ENCODE measurements at regions not wholly inside any gene's neighbourhood (a gene's known extent, or its start where the extent isn't known, plus 50 kb on each side); places are given as distances from the start of the nearest gene placed in this dataset.

DNA sequence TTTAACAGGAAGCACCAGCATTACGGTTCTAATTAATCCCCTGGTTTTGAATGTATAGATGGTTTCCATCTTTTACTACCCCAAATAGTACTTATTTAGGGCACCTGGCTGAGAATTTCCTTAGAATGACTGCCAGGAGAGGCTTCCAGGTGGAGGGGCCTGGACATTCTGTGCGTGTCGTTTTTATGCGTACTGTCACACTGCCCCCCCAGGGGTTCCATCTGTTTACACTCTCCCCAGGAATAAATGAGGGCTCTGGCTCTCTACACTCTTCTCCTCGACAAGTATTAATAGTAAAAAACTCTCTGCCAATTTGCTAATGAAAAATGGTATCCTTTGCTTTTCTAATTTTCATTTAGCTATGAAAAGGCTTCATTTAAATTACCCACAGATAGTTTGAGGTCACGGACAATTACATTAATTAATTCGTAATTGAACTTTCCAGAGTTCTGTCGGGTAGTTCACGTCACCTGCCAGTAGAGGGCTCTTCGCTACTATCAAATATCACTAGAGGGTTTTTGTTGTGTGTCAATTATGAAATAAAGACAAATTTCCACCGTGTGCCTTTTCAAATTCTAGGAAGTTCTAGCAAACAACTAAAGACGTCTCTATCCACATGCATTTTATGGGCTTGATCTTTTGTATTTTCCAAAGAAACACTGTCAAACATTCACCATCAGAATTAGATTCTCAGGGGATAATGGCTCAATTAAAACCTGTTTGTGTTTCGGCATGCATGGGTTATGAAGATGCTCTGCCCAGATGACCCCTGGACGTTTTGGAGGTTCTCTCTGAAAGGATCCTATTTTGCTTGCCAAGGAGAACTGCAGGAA is 88.8 kb upstream of the ASB18 start:
- Histone ChIP-seq H3K4me1 (replicated peaks in 1 of 2) (no peaks in the 10 kb centered on the region), H3K27ac (no peak overlapping the region), H3K9me3 (replicated peaks in 1 of 3) (no peaks in the 10 kb centered on the region), H3K36me3 (replicated peaks in 1 of 2) (no peaks in the 10 kb centered on the region), H3K27me3 (no peaks in the 10 kb centered on the region), H3K4me3 (no peak overlapping the region)
- intact Hi-C loops (cut with DNase I), result loop anchor here (2.0 to 5.0 kb wide), 3 partner anchors 674 to 719 kb away; no protein-coding TSS in a partner anchor
- WGBS, 4 donors, result 17 to 18% (median 17%) methylated on average over 14 of the region's 14 CpGs
- DNase-seq, result peak in 1 of 7 donors; percentile 29
- TF ChIP-seq POLR2A (IDR thresholded peaks at IDR 0.05), result no peak
- TF ChIP-seq, protein P1, sequence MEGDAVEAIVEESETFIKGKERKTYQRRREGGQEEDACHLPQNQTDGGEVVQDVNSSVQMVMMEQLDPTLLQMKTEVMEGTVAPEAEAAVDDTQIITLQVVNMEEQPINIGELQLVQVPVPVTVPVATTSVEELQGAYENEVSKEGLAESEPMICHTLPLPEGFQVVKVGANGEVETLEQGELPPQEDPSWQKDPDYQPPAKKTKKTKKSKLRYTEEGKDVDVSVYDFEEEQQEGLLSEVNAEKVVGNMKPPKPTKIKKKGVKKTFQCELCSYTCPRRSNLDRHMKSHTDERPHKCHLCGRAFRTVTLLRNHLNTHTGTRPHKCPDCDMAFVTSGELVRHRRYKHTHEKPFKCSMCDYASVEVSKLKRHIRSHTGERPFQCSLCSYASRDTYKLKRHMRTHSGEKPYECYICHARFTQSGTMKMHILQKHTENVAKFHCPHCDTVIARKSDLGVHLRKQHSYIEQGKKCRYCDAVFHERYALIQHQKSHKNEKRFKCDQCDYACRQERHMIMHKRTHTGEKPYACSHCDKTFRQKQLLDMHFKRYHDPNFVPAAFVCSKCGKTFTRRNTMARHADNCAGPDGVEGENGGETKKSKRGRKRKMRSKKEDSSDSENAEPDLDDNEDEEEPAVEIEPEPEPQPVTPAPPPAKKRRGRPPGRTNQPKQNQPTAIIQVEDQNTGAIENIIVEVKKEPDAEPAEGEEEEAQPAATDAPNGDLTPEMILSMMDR (IDR thresholded peaks at IDR 0.05), result peak; percentile 72 to 88 (median 82)

DNA sequence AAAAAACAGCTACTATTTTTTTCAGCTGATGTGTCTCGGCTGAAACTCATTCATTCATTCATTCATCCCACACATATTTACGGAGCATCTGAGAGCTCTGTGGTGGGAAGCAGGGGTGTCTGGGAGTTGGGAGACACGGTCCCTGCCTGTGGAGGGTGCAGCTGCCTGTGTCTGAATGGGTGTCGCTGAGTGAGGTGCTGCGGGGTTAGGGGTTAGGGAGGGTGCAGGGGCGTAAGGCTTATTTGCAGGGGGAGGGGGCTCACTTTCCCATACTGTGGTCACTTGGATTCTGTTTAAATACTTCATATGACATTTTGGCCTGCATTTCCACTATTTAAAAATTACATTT is 89.4 kb upstream of the ASB18 start:
- WGBS, 4 donors, result 72 to 78% (median 76%) methylated on average over 6 of the region's 6 CpGs
- no peak overlapping the region for H3K4me3 ChIP-seq

DNA sequence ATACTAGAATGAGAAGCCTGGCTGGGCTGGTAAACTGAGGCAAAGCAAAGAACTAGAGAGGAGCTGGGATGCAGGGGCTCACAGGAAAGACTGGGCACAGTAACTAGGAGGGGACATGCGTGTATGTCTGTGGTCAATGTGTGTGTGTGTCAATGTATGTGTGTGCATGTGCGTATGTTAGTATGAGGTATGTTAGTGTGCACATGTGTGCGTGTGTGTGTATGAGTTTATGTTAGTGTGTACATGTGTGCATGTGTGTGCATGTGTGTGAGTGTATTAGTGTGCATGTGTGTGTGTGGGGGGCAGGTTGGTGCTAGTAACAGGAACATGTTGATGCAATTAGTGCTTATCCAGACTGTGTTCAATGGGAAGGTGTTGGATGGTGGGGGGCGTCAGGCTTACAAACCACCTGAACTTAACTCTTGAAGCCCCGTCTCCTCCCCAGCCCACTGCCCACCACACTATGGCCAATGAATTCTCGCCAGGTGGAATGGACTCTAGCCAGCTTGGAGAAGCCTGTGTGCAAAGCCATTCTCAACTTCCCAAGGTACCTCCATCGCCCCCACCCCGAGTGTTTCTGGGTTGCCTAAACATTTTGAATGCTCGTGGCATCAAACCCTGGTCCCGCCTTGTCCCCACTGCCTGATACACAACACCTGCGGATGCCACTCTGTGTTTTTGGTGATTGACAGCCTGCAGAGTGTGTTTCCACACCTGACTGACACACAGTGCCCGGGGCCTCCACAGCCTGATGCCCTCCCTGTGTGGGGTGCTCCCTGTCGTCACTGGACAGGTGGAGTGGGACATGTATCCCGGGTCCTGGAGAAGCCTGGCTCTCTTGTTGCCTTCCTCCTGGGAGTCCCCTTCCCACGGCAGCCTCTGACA is 90.1 kb upstream of the ASB18 start:
- Histone ChIP-seq H3K36me3 (replicated peaks in 1 of 2) (no peaks in the 10 kb centered on the region), H3K27me3 (no peaks in the 10 kb centered on the region), H3K9me3 (replicated peaks in 1 of 3) (no peaks in the 10 kb centered on the region), H3K4me3 (no peak overlapping the region), H3K27ac (no peak overlapping the region), H3K4me1 (replicated peaks in 1 of 2) (no peaks in the 10 kb centered on the region)
- no peak for DNase-seq
- 73 to 86% (median 82%) methylated on average over 12 to 15 of the region's 15 CpGs for WGBS, 4 donors
- TF ChIP-seq, protein P1 (IDR thresholded peaks at IDR 0.05), result no peak
- intact Hi-C loops (cut with DNase I), result loop anchor here (5.0 kb wide), 2 partner anchors 708 to 718 kb away; no protein-coding TSS in a partner anchor

More for the DNA sequence above, 89.4 kb upstream of the ASB18 start:
- Histone ChIP-seq H3K27ac (no peak overlapping the region), H3K9me3 (replicated peaks in 1 of 3) (no peaks in the 10 kb centered on the region), H3K4me1 (replicated peaks in 1 of 2) (no peaks in the 10 kb centered on the region), H3K36me3 (replicated peaks in 1 of 2) (no peaks in the 10 kb centered on the region), H3K27me3 (no peaks in the 10 kb centered on the region)
- TF ChIP-seq POLR2A (IDR thresholded peaks at IDR 0.05), result no peak
- TF ChIP-seq, protein P1 (IDR thresholded peaks at IDR 0.05), result no peak
- DNase-seq, result no peak
- intact Hi-C loops (cut with DNase I), result loop anchor here (2.0 to 5.0 kb wide), 3 partner anchors 673 to 719 kb away; no protein-coding TSS in a partner anchor

DNA sequence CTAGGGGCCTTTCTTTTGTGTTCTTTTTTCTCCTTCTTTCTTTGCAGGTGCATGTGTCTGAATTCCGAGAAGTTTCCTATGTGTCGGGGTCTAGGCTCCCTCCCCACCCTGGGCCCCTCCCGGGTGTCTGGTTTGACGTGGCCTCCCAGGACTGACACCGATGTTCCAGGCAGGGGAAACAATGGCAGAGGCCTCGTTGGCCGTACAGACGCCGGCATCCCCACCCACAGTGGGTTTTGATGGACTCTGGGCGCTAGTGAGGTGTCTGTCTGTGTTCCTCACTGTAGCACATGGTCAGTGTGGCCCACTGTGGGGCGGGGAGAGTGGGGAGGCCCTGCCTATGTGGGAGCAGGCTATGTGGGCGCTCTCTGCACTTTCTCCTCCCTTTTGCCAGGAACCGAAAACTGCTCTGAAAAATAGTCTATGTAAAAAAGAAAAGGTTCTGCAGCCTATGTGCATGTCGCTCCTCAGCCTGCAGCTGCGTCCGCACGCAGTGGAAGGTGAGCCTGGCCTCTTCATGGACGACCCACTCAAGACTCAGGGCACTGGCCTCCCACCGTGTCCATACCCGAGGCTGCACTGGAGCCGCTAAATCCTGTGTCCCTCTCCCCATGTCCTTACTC is 90.9 kb upstream of the ASB18 start:
- H3K4me3 ChIP-seq, result no peak overlapping the region
- no peaks in the 10 kb centered on the region for H3K4me1 ChIP-seq (replicated peaks in 1 of 2)
- DNase-seq, result no peak
- no peaks in the 10 kb centered on the region for H3K9me3 ChIP-seq (replicated peaks in 1 of 3)
- 86 to 90% (median 90%) methylated on average over 21 of the region's 21 CpGs for WGBS, 4 donors
- no peaks in the 10 kb centered on the region for H3K36me3 ChIP-seq (replicated peaks in 1 of 2)
- no peaks in the 10 kb centered on the region for H3K27me3 ChIP-seq
- TF ChIP-seq, protein P1 (IDR thresholded peaks at IDR 0.05), result no peak
- TF ChIP-seq POLR2A (IDR thresholded peaks at IDR 0.05), result no peak
- no peak overlapping the region for H3K27ac ChIP-seq
- intact Hi-C loops (cut with DNase I), result loop anchor here (5.0 kb wide), 2 partner anchors 707 to 717 kb away; no protein-coding TSS in a partner anchor
